ENCODE measurements at regions not wholly inside any gene's neighbourhood (a gene's known extent, or its start where the extent isn't known, plus 50 kb on each side); places are given as distances from the start of the nearest gene placed in this dataset.
A peak's percentile ranks its signal among the peaks of the same experiment; 100 is the strongest.
"Not testable (repeated sequence)": the region's sequence is repeated elsewhere in the genome, so short reads cannot be mapped to it uniquely, and the experiment has no call there.

DNA sequence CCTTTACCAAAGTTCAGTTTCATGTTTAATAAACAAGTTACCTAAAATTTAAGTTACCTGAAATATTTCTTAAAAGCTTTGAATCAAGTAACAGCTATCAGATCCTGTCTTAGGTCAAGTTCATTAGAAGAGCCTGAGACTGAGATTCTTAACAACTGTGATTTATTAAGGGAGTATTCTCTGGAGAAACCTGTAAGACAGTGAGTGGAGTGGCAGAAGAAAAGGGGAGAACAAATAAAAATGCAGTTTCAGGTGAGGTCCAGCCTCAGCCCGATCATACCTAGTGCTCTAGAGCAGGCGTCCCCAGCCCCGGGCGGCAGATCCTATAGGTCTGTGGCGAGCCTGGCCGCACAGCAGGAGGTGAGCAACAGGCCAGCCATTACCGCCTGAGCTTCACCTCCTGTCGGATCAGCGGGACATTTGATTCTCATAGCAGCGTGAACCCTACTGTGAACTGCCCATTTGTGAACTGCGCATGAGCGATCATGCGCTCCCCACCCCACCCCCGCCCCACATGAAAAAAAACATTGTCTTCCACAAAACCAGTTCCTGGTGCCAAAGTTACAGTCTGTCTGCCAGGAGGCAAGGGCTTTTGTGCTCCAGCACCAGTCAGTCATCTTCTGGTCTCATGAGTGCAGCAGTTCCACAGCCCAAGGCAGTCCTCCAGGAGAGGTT, 59.2 kb upstream of the ADGRB3 start:
- no peak for DNase-seq

DNA sequence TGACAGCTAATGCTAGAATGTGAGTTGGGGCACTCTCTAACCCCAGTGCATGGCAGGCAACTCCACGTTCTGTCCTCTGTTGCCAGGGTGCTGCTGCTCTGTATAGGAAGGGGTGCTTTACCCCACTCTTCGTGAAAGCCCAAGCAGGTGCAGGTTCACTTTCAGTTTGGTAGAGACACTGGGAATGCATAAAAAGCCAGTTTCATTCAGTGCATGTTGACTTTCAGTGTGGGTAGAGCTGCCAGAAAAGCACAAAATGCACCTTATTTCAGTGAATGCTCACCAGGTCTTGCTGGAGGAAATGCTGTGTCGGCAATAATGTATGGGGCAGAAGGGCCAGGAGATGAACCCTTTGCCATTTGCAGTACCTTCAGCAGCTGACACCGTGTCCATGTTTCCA, 62.1 kb upstream of the ADGRB3 start:
- no peak for DNase-seq

- peak; percentile 28 to 58 for DNase-seq
Measured at GRCh38 chr6:68572525-68572924, 62.6 kb upstream of the ADGRB3 start.

- peak; percentile 35 to 56 for DNase-seq
Measured at GRCh38 chr6:68559716-68560115, 75.4 kb upstream of the ADGRB3 start.

DNA sequence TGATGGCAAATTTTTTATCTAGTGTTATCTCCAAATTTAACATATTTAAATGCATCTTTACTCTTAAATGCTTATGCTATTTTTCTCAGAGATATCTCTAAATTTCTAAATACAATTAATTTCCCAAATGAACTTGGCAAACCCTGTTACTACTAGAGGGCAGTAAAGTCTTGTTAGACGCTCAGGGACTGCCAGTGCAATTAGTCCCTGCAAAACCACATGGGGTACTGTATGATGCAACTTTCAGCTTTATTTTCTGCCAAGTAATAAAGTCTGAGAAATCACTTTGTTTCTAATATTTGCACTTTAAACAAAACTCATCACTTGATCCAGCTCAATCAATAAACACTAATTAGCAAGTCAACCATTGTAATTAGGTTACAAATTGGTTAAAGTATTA, 76.0 kb upstream of the ADGRB3 start:
- DNase-seq, result peak in 1 of 2 experiments; percentile 7

DNA sequence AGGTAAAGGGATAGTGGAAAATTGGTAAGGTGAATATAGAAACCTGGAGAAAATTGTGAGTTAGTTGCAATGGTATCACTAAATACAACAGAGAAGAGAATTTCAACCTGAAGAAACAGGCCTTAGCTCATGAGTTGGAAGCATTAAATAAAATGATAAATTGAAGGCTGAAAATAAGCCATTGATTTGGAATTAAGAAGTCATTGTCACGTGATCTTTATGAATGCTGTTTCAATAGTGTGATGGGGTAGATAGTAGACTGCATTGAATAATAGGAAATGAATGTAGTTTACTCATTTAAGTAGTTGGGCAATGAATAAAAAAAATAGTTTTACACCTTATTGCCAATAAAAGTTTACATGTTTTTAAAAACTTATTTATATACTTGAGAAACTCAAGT, 88.5 kb upstream of the ADGRB3 start:
- DNase-seq, result no peak

DNA sequence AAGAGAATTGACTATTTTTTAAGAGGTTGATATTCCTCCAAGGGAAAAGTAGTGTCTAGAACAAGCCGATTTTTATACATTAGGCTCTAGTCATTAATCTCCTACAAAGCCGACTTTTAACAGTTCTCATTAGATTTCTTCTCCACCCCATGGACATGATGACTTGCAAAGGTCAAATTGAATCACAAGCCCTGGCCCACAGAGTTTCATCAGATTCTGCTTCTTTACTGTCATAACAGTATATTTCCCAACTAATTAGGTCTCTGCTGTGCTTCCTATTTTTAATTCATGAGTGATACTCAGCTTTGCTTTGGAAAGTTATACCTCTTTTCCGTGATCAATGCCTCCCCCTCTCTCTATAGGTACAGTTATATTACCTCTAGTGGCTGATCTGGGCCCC, 90.6 kb upstream of the ADGRB3 start:
- no peak for DNase-seq

- no peak for DNase-seq
Measured at GRCh38 chr6:68533339-68533795, 101.7 kb upstream of the ADGRB3 start.

DNA sequence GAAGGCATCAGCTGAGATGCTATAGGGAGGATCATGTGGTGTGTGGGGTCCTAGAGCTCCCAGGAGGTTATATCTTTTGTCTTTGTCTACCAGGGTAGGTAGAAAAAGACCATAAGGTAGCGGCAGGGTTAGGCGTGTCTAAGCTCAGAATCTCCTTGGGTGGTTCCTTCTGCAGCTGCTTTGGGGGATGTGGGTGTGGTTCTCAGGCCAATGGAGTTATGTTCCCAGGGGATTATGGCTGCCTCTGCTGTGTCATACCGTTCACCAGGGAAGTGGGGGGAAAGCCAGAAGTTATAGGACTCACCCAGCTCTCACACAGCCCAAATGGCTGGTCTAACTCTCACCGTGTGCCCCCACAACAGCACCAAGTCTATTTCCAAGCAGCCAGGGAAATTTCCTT, 107.4 kb upstream of the ADGRB3 start:
- DNase-seq, result no peak

DNA sequence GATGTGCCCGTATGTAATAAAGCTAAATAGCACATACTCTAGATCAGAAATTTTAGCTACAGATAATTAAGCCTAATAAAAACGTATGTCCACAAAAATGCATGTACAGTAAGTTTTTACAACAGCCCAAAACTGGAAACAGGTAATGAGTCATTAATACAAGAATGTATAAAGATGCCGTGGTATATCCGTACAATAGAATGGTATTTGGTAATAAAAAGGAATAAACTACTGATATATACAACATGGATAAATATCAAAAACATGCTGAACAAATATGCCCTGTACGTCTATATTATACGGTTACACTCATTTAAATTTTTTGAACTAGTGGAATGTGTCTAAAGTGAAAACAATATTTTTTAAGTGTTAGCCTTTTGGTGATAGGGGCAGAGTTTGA, 128.2 kb upstream of the ADGRB3 start:
- DNase-seq, result no peak

- DNase-seq, result no peak
Measured at GRCh38 chr6:68502946-68503345, 132.1 kb upstream of the ADGRB3 start.

- no peak for DNase-seq
Measured at GRCh38 chr6:68497927-68498326, 137.2 kb upstream of the ADGRB3 start.

- not testable (repeated sequence) for DNase-seq
Measured at GRCh38 chr6:68494880-68495279, 140.2 kb upstream of the ADGRB3 start.

DNA sequence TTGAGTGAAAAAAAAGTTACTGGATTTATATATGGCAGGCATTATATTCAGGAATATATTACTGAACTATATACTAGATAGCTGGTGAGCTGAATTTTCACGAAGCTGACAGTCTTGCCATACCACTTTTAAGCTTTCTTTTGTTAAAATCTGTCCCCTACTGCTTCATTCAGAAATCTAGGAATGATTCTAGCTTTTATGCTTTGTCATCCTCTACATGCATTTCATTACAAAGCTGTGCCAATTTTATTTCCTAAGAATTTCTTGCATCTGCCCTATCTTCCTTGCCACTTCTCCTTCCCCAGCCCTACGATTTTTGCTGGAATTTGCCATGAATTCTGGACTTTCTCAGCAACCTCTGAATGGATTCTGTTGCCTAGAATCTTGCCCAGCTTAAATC, 158.5 kb upstream of the ADGRB3 start:
- DNase-seq, result no peak

DNA sequence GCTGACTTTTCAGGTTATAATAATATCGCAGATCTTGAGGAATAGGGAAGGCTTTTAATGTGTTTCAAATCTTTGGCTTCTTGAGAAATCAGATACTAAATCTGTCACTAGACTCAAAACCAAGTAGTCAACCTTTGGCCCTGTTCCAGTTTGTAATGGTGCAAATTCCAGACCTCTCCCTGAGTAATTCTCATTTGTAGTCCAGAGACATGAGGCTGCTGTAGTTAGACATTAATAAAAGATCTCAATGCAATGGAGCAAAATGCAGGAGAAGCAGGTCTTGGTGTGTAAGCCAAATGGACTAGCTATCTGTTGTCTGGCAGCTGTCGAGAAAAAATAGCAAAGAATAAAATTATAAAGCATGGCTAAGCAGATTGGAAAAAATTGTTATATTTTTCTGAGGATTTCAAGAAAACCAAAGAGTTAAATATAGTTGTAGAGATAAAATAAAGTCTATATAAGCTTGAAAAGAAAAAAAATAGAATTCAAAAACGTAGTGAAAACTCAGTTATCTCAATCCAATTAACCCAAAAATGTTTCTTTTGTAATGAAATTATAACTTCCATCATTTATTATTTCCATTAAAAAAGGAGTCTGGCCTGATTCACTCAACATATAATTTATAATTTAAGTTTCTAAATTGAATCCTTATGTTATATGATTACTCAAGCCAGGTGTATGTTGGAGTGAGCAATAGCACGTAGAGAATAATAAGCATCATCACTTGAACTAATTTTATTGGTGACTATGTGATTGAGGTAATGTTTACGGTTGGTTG, 161.5 kb upstream of the ADGRB3 start:
- no peak for DNase-seq

GRCh38 chr6:68468244-68468884, 166.7 kb upstream of the ADGRB3 start:
- DNase-seq, result no peak

DNA sequence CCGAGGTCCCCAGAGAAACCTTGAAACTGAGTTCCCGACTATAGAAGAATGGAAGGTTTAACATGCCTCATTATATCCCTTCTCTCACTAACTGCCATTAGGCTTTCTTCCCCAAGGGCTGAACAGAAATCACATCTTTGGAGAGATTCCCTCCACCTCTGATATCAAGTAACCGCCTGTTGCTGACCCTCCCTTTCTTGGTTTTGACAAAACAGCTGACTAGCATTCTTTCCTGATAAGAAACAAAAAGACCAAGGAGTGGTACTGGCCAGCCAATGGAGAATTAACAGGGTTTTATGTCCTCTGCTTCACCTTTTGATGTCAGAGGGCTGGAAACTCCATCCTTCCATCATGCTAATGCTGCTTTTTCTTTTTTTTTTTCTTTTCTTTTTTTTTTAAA, 176.6 kb upstream of the ADGRB3 start:
- no peak for DNase-seq

GRCh38 chr6:68447112-68447511, 188.0 kb upstream of the ADGRB3 start:
- no peak for DNase-seq

DNA sequence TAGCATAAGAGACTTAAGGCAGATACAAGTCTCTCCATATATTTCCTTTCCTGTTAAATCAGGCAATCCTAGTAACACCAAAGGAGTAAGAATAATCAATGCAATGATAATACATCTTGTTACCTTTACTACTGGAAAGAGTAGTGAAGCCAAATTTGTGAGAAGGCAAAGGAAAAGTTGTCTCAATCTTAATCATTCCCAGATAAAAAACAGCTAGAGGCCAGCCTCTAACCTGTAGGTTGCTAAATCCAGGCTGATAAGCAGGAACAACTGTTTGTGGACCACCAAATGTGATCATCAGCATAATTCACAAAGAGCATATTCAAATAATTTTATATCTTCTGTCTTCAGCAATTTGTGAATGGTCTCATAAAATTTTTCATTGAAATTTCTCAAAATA, 189.2 kb upstream of the ADGRB3 start:
- DNase-seq, result no peak

- no peak for DNase-seq
Measured at GRCh38 chr6:68443704-68444103, 191.4 kb upstream of the ADGRB3 start.

DNA sequence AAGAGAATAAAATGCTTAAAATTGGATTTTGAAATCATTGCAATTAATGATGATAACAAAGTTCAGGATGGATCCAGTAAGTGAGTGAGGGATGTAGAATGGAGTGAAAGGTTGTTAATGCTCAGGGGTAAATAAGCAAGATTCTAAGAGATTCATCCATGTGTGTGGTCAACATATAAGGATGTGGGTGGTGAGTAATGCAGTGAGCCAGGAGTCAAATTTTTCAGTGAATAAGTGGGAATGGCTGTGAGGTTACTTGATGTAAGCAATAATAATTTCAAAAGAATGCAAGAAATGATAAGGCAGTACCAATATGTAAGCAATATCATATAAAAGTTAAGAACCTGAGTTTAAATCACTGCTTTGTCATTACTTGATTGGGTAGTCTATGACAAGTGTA, 207.5 kb upstream of the ADGRB3 start:
- no peak for DNase-seq

DNA sequence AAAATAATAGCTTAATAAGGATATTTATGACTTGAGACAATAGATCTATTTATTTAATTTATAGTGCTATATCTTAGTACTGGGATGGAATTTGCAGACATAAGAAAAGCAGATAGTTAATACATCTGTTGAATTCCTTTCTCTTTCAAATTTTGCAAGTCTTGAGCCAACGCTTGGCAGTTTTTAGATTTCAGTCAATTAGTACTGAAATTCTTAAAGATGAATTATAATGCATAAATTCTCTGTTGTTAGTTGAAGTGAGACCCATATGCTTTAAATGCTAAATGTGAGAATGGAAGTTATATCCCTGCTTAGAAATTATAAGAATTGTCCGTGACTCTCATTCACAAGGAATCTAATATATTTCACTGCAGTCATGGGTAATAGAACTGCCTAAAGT, 225.1 kb upstream of the ADGRB3 start:
- no peak for DNase-seq

GRCh38 chr6:68400396-68400795, 234.7 kb upstream of the ADGRB3 start:
- DNase-seq, result no peak

- DNase-seq, result no peak
Measured at GRCh38 chr6:68391953-68392352, 243.1 kb upstream of the ADGRB3 start.
